ENCODE measurements at regions not wholly inside any gene's neighbourhood (a gene's known extent, or its start where the extent isn't known, plus 50 kb on each side); places are given as distances from the start of the nearest gene placed in this dataset.
A peak's percentile ranks its signal among the peaks of the same experiment; 100 is the strongest.

GRCh38 chr6:150536835-150537234, 62.9 kb upstream of the PLEKHG1 start:
- ATAC-seq (no peak), DNase-seq (ENCODE audit: low spot score) (no peak)

GRCh38 chr6:150537491-150537890, 62.2 kb upstream of the PLEKHG1 start:
- DNase-seq (ENCODE audit: low spot score) (no peak), ATAC-seq (no peak)

- no peak for DNase-seq (ENCODE audit: low spot score)
- ATAC-seq: no peak
These were observed 61.8 kb upstream of the PLEKHG1 start for GRCh38 chr6:150537893-150538292.

- DNase-seq (ENCODE audit: low spot score) (no peak), ATAC-seq (peak; percentile 76)
These were observed 60.6 kb upstream of the PLEKHG1 start for GRCh38 chr6:150539111-150539510.

- DNase-seq (ENCODE audit: low spot score): no peak
- no peak for ATAC-seq
These were observed 60.1 kb upstream of the PLEKHG1 start for GRCh38 chr6:150539568-150539967.

GRCh38 chr6:150541576-150541975, 58.1 kb upstream of the PLEKHG1 start:
- ATAC-seq (peak; percentile 68), DNase-seq (ENCODE audit: low spot score) (peak; percentile 60)

- DNase-seq (ENCODE audit: low spot score): no peak
- no peak for ATAC-seq
These were observed 56.5 kb upstream of the PLEKHG1 start for GRCh38 chr6:150543178-150543577.

GRCh38 chr6:150544793-150545192, 54.9 kb upstream of the PLEKHG1 start:
- DNase-seq (ENCODE audit: low spot score) (no peak), ATAC-seq (no peak)

GRCh38 chr6:150546457-150546856, 53.2 kb upstream of the PLEKHG1 start:
- DNase-seq (ENCODE audit: low spot score) (no peak), ATAC-seq (peak; percentile 71)

- ATAC-seq (no peak), DNase-seq (ENCODE audit: low spot score) (no peak)
These were observed 52.0 kb upstream of the PLEKHG1 start for GRCh38 chr6:150547502-150548222.

- DNase-seq (ENCODE audit: low spot score) (no peak), ATAC-seq (no peak)
These were observed 51.4 kb upstream of the PLEKHG1 start for GRCh38 chr6:150548330-150548729.

GRCh38 chr6:150549007-150549406, 50.7 kb upstream of the PLEKHG1 start:
- ATAC-seq (no peak), DNase-seq (ENCODE audit: low spot score) (no peak)

- DNase-seq (ENCODE audit: low spot score) (no peak), ATAC-seq (no peak)
These were observed 50.0 kb upstream of the PLEKHG1 start for GRCh38 chr6:150549674-150550101.
